HG03432 (cell line): ENCODE measurements at regions not wholly inside any gene's neighbourhood (a gene's known extent, or its start where the extent isn't known, plus 50 kb on each side); places are given as distances from the start of the nearest gene placed in this dataset.
"Not testable (repeated sequence)": the region's sequence is repeated elsewhere in the genome, so short reads cannot be mapped to it uniquely, and the experiment has no call there.

Experiments used
- ATAC-seq: cut with Tn5 transposase; IDR thresholded peaks from one replicate; pipeline ENCODE4 v1.9.1; 2021; ENCODE audit warnings: mild to moderate bottlenecking, moderate library complexity; ENCODE audit not compliant: unreplicated experiment

DNA sequence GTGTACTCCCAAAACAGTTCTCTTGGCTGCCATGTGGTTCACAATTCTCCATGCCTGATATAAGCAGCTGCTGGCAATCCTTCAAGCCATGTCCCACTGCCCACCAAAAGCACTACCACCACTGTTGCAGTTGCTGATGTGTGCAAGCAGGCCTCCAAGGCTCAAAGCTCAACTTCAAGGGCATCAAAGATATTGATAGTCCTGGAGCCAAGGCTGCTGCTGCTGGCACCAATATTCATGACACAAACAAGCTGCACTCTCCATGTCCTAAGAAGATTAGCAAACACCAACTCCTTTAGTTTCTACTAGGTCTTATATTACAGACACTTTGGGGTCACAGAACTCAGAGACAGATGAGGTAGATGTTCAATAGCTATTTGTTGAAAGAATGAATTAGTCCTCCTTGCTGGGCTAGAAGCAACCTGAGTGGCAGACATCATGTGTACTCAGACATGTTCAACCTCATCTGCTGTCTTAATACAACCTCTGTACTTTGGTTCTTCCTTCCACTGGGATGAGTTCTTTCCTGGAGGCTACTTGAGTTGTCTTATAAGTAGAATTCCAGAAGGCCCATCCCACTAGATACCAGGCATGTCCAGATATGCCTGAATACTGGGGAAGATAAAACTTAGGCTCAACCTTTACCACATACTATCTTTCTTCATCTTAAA lies 104.5 kb upstream of the UGP2 start:
- no peak for ATAC-seq

DNA sequence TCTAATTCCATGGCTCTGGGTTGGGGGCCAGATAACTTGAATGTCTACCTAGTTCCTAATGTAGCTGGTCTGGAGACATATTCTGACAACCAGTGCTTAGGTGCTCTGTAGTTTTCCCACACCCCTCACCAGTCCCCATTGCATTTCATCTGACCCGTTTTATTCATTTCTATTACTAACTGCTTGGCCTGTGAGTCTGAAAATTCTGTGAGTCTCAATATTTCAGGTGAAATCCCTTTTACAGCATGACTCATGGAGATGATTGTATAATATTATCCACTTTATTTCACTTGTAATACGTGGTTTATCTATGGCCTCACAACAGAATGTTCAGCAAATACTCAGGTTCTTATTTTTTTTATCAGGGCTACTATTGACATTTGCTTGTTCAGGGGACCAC lies 103.7 kb upstream of the UGP2 start:
- ATAC-seq = no peak

DNA sequence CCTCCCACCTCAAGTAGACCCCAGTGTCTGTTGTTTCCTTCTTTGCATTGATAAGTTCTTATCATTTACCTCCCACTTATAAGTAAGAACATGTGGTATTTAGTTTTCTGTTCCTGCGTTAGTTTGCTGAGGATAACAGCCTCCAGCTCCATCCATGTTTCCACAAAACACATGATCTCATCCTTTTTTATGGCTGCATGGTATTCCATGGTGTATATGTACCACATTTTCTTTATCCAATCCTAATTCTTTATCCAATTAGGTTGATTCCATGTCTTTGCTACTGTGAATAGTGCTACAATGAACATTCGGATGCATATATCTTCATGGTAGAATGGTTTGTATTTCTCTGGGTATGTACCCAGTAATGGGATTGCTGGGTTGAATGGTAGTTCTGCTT lies 102.5 kb upstream of the UGP2 start:
- not testable (repeated sequence) for ATAC-seq

- no peak for ATAC-seq
Measured at GRCh38 chr2:63740020-63740419, 101.7 kb upstream of the UGP2 start.

DNA sequence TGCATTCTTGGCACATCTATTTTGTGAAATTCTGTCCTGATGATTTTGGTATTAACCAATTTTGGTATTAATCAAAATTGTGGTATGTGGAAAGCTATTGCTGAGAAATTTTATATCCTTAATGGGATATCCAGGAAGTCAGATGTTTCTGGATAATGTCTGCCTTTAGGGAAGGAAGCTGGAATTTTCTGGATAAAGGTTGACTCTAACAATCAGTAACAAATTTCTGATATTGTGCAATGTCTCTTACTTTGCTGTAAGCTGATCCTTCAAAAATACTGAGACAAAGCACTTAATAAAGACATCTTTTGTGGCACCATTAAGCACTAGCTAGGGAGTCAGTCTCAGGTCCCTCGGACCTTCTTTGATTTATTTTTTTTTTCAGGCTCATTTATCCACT lies 100.8 kb upstream of the UGP2 start:
- ATAC-seq = no peak

- no peak for ATAC-seq
Measured at GRCh38 chr2:63741884-63742579, 99.7 kb upstream of the UGP2 start.

- no peak for ATAC-seq
Measured at GRCh38 chr2:63742580-63742976, 99.1 kb upstream of the UGP2 start.

DNA sequence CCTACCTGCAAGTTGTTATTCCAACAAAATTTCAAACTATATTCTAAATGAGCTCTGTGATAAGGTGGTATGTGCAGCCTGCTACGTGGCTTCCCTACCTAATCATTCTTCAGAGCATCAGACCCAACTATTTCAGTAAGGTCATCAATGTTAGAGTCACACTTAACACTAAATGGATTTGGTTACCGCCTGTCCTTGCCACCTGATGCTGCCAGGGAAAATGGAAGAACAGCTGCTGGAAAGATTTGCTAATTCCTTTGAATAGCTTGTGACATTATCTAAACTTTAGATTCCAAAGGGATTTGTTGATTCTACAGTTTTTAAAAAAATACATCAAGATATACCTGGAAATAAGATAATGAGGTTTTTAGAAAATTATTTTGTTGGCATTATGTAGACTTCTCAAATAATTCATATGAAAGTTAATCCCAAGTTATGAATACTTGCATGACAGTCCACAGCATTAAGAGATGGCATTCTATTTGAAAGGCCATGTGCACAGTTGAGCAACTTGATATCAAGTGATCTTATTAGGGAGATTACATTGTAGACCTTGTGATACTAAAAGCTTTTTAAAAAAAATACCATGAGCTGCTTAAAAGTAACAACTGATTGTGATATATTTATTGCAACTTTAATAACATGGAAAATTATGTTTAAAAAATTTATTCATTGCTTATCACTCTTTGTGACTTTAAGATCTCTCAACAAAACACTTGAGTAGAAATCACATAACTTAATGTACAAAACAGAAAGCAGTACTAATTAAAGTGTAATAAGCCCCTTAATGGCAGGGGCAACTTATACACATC lies 98.3 kb upstream of the UGP2 start:
- ATAC-seq = no peak

DNA sequence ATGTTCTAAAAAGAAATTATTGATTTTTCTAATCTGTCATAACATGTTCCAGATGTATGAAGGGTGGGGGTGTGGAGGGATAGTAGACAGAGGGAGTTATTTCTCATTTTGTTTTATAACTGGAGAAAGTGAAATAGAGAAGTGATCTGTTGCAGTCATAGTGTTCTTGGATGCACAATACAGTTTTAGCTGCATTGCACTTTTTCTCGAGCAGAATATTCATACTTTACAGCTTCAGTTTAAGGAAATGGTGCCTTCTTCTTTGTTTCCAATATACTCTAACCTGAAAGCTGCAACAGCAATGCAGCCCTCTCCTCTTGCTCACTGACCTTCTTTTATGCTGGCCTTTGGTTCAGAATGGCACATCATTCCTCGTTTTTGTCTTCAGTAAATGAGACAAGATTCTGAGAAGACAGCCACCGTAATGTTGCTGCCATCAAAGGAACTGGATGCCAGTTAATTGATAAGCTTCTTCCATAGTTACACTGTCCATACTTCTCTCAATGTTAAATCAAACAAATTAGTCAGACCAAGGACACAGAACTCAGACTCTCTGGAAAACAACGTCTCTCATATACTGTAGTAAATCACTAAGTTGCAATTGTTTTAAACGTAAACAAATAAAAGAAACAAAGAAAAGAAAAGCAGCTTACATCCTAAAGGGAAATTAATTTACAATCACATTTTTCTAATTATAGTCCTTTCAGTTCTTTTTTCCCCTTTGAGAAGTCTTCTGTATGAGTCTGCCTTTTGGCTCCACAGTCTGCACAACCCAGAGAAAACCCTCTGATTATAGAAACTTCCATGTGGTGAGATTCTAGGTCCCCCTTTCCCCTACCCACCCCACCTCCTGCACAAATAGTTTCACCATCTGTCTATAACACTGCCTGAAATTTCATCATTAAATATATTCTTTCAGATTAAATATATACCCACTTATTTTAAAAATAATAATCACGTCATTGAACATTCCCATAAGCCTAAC lies 97.4 kb upstream of the UGP2 start:
- ATAC-seq = no peak

DNA sequence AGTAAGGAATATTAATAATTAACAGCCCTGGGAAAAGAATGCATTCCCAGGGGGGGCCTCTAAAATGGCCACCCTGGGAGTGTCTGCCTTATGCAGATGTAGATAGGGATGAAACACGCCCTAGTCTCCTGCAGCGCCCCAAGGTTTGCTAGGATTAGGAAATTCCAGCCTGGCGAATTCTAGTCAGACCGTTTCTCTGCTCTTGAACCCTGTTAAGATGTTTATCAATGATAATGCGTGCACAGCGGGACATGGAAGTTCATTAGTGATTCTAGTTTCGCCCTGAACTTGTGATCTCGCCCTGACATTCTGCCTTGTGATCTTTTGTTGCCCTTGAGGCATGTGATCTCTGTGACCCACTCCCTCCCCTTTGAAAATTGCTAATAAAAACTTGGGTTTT lies 95.1 kb upstream of the UGP2 start:
- not testable (repeated sequence) for ATAC-seq

DNA sequence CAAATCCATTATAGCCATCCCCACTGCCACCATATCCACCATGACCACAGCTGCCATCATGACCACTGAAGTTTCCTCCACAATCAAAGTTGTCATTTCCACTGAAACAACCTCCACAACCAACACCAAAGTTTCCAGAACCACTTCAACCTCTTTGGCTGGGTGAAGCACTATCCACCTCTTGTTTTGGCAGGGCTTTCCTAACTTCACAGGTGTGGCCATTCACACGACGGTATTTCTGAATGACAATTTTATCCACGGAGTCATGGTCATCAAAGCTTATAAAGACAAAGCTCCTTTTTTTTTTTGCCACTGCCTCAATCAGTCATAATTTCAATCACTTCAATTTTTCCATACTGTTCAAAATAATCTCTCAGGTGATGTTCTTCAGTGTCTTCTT lies 89.8 kb upstream of the UGP2 start:
- no peak for ATAC-seq

DNA sequence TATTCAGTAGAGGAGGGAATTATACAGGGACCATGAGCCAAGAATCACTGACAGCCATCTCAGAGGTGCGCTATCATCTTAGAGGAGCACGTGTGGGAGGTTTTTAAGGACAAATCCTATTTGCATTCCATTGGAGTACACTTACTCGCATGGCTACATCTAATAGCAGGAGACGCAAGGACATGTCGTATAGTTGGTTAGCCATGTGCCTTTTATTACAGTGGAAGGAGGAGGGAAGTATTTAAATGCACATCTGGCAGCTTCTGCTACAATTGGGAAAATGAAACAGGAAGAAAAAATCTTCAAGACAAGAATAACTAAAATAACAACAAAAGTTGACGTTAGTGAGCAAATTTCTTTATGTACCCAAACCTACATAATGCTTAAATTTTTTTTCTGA lies 86.5 kb upstream of the UGP2 start:
- ATAC-seq = no peak

DNA sequence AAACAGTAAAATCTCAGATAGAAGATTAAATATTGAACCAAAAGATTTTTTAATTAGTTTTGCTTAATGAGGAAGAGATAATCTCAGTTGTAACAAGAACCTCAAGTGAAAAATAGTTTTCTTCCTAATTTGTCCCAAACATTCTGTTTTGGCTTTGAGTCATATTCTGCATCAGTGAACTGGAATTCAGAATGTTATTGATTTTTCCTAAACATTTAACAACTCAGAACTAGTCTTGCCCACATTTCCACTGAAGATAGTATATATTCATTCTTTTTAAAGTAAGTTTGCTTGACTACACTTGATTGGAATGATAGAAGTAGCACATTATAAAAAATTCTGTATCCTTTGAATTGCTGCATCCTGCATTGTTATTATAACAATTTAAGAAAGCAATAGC lies 85.7 kb upstream of the UGP2 start:
- no peak for ATAC-seq

GRCh38 chr2:63763391-63763941 lies 78.2 kb upstream of the UGP2 start:
- no peak for ATAC-seq

DNA sequence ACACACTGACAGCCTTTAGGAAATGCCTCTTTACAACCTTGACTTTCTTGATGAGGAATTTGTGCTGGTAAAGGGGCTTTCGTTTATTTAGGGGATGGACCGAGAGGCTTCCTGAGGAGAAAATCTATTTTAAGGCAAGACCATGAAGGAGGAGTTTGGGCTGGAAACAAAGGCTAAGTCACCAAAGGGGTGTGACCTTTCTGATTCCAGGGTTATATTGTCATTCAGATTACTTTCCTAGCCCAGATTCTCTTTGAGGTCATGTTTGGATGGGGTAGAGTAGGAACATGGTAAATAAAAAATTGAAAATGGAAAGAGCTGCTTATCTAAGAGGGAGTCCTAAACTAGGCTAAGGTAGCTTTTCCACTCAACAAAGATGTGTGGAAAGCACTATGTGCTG lies 77.1 kb upstream of the UGP2 start:
- ATAC-seq = no peak

- ATAC-seq = no peak
Measured at GRCh38 chr2:63765117-63765516, 76.6 kb upstream of the UGP2 start.

DNA sequence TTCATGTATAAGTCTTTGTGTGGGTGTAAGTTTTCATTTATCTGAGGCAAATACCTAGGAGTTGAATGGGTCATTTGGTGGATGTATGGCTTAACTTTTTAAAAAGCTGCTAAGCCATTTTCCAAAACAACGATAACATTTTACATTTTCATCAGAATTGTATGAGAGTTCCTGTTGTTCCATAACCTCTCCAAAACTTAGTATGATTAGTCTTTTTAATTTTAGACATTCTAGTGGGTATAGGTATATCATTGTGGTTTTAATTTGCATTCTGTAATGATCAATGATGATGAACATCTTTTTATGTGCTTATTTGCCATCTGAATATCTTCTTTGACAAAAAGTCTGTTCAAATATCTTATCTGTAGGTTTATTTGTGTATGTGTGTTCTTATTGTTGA lies 74.4 kb upstream of the UGP2 start:
- no peak for ATAC-seq

DNA sequence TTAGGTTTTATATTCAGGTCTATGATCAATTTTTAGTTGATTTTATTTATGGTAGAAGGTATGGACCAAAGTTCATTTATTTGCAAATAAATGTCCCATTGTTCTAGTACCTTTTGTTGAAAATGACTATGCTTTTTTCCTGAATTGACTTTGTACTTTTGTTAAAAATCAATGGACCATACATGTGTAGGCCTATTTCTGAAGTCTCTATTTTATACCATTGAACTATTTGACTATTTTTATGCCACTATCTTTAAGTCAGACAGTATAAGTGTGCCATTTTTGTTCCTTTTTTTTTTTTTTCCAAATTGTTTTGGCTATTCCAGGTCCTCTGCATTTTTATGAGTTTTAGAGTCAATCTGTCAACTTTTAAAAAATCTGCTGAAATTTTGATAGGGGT lies 73.6 kb upstream of the UGP2 start:
- ATAC-seq = no peak

- no peak for ATAC-seq
Measured at GRCh38 chr2:63769915-63770314, 71.8 kb upstream of the UGP2 start.

DNA sequence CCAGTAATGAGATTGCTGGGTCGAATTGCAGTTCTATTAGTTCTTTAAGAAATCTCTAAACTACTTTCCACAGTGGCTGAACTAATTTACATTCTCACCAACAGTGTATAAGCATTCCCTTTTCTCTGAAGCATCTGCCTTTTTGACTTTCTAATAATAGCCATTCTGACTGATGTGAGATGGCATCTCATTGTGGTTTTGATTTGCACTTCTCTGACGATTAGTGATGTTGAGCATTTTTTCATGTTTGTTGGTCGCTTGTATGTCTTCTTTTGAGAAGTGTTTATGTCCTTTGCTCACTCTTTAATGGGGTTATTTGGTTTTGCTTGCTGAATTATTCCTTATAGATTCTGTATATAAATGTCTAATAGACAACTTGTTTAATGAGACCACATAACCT lies 69.6 kb upstream of the UGP2 start:
- no peak for ATAC-seq

GRCh38 chr2:63775191-63775590 lies 66.5 kb upstream of the UGP2 start:
- no peak for ATAC-seq
